OCI-LY1 (cell line): ENCODE measurements at regions not wholly inside any gene's neighbourhood (a gene's known extent, or its start where the extent isn't known, plus 50 kb on each side); places are given as distances from the start of the nearest gene placed in this dataset.
"Not testable (repeated sequence)": the region's sequence is repeated elsewhere in the genome, so short reads cannot be mapped to it uniquely, and the experiment has no call there.

ENCODE experiments used
- H2AFZ ChIP-seq: fragments of 200-600 bp; sonication (generic), shearing (Covaris generic); 2 replicates; pipeline ENCODE4 v1.6.0; 2014; ENCODE audit warnings: antibody characterized with exemption, mild to moderate bottlenecking, low read length
- H3F3A ChIP-seq: fragments of 200-600 bp; sonication (generic), shearing (Covaris generic); 2 replicates; pipeline ENCODE4 v1.6.0; 2014; ENCODE audit warnings: mild to moderate bottlenecking, antibody characterized with exemption, low read length, moderate library complexity; ENCODE audit not compliant: insufficient read depth
- H3K27ac ChIP-seq: fragments of 200-600 bp; sonication (generic); 2 replicates; pipeline ENCODE4 v1.5.1; 2014; ENCODE audit warnings: low read length, mixed run types, mild to moderate bottlenecking, low read depth; ENCODE audit not compliant: poor library complexity, severe bottlenecking
- H3K27me3 ChIP-seq: fragments of 200-600 bp; sonication (generic); 2 replicates; pipeline ENCODE4 v1.6.0; 2014; ENCODE audit warnings: antibody characterized with exemption, mild to moderate bottlenecking, low read length, moderate library complexity; ENCODE audit not compliant: insufficient read depth
- H3K36me3 ChIP-seq: fragments of 200-600 bp; sonication (generic); 2 replicates; pipeline ENCODE4 v1.6.1; 2014; ENCODE audit warnings: mild to moderate bottlenecking, antibody characterized with exemption, low read length, moderate library complexity, mixed read lengths; ENCODE audit not compliant: insufficient read depth
- H3K4me1 ChIP-seq: fragments of 200-600 bp; sonication (generic); 2 replicates; pipeline ENCODE4 v1.5.1; 2014; ENCODE audit warnings: mild to moderate bottlenecking, low read length, moderate library complexity; ENCODE audit not compliant: insufficient read depth, severe bottlenecking
- H3K4me2 ChIP-seq: fragments of 200-600 bp; sonication (generic), shearing (Covaris generic); 2 replicates; pipeline ENCODE4 v1.6.1; 2014; ENCODE audit warnings: low read length
- H3K4me3 ChIP-seq: fragments of 200-600 bp; sonication (generic); 2 replicates; pipeline ENCODE4 v1.5.1; 2014; ENCODE audit warnings: low read length, low read depth, mild to moderate bottlenecking, mixed read lengths; ENCODE audit not compliant: poor library complexity, severe bottlenecking
- H3K79me2 ChIP-seq: fragments of 200-600 bp; shearing (Covaris generic); 2 replicates; pipeline ENCODE4 v1.6.1; 2016; ENCODE audit warnings: mixed run types, low read length, mixed read lengths; ENCODE audit not compliant: insufficient read depth
- H3K9ac ChIP-seq: fragments of 200-600 bp; sonication (generic), shearing (Covaris generic); 2 replicates; pipeline ENCODE4 v1.6.1; 2014; ENCODE audit warnings: mild to moderate bottlenecking, low read length, mixed read lengths
- H3K9me2 ChIP-seq: fragments of 200-600 bp; sonication (generic), shearing (Covaris generic); 2 replicates; pipeline ENCODE4 v1.6.1; 2014; ENCODE audit warnings: low read depth, mild to moderate bottlenecking, low read length, mixed read lengths
- H3K9me3 ChIP-seq: fragments of 200-600 bp; shearing (Covaris generic); 2 replicates; pipeline ENCODE4 v1.6.1; 2014; ENCODE audit warnings: low read length, mixed read lengths
- H4K20me1 ChIP-seq: fragments of 200-600 bp; sonication (generic), shearing (Covaris generic); 2 replicates; pipeline ENCODE4 v1.6.0; 2016; ENCODE audit warnings: mild to moderate bottlenecking, low read length; ENCODE audit not compliant: insufficient read depth
- EZH2 ChIP-seq: fragments of 200-600 bp; sonication (generic), shearing (Covaris generic); IDR thresholded peaks from 2 replicates; pipeline ENCODE4 v1.8.0; 2017; ENCODE audit warnings: borderline replicate concordance, mixed run types, mild to moderate bottlenecking, antibody characterized with exemption, low read length, moderate library complexity, mixed read lengths
- TF ChIP-seq, protein P1 (sequence below): fragments of 200-600 bp; sonication (generic), shearing (Covaris generic); IDR thresholded peaks from 2 replicates; pipeline ENCODE4 v1.5.1; 2017; ENCODE audit warnings: mild to moderate bottlenecking, antibody characterized with exemption, low read length, moderate library complexity, mixed read lengths

DNA sequence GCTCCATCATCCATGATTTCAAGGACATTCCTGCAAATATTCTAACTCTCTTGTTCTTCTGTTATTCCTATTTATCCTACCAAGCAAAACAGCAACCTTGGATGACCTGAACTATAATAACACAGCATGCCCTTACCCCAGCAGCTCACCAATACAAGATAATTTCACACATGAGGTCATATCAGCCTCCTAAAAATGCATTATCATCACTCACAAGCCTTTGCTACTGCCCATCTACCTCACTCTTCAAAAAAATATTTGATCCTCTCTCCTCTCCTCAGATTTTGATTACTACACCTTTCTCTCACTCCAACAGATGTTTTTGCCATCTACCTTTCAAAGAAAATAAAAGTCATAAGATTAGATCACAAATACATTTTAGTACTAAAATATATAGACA, 777.6 kb upstream of the NCAM2 start:
- H3K4me1 ChIP-seq = no peaks in the 10 kb centered on the region
- H3K27ac ChIP-seq = no peak overlapping the region
- H3K4me2 ChIP-seq = no peak overlapping the region
- H3K9me3 ChIP-seq = no peaks in the 10 kb centered on the region
- H3F3A ChIP-seq = no peaks in the 10 kb centered on the region
- H3K9ac ChIP-seq = no peak overlapping the region
- no peak overlapping the region for H3K4me3 ChIP-seq
- H2AFZ ChIP-seq = no peak overlapping the region
- no peaks in the 10 kb centered on the region for H4K20me1 ChIP-seq
- H3K36me3 ChIP-seq = no peaks in the 10 kb centered on the region
- H3K9me2 ChIP-seq = no peaks in the 10 kb centered on the region
- H3K79me2 ChIP-seq = no peaks in the 10 kb centered on the region
- TF ChIP-seq, protein P1, sequence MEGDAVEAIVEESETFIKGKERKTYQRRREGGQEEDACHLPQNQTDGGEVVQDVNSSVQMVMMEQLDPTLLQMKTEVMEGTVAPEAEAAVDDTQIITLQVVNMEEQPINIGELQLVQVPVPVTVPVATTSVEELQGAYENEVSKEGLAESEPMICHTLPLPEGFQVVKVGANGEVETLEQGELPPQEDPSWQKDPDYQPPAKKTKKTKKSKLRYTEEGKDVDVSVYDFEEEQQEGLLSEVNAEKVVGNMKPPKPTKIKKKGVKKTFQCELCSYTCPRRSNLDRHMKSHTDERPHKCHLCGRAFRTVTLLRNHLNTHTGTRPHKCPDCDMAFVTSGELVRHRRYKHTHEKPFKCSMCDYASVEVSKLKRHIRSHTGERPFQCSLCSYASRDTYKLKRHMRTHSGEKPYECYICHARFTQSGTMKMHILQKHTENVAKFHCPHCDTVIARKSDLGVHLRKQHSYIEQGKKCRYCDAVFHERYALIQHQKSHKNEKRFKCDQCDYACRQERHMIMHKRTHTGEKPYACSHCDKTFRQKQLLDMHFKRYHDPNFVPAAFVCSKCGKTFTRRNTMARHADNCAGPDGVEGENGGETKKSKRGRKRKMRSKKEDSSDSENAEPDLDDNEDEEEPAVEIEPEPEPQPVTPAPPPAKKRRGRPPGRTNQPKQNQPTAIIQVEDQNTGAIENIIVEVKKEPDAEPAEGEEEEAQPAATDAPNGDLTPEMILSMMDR = no peak
- TF ChIP-seq EZH2 = no peak
- no peaks in the 10 kb centered on the region for H3K27me3 ChIP-seq

DNA sequence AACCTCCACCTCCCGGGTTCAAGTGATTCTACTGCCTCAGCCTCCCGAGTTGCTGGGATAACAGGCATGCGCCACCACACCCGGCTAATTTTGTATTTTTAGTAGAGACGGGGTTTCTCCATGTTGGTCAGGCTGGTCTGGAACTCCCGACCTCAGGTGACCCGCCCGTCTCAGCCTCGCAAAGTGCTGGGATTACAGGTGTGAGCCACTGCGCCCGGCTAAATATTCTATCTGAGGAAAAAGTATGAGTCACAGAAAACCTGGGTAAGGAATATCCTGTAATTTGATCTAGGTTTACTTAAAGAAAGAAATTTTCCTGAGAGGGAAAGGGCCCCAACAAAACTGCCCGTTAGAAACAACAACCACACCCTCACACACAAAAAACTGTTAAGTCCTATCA, 776.2 kb upstream of the NCAM2 start:
- H3K36me3 ChIP-seq, H4K20me1 ChIP-seq, H2AFZ ChIP-seq, H3K4me1 ChIP-seq, H3F3A ChIP-seq, H3K27ac ChIP-seq, H3K9me2 ChIP-seq, H3K4me2 ChIP-seq, H3K27me3 ChIP-seq, H3K79me2 ChIP-seq, H3K9me3 ChIP-seq, H3K4me3 ChIP-seq, H3K9ac ChIP-seq: not testable (repeated sequence)

DNA sequence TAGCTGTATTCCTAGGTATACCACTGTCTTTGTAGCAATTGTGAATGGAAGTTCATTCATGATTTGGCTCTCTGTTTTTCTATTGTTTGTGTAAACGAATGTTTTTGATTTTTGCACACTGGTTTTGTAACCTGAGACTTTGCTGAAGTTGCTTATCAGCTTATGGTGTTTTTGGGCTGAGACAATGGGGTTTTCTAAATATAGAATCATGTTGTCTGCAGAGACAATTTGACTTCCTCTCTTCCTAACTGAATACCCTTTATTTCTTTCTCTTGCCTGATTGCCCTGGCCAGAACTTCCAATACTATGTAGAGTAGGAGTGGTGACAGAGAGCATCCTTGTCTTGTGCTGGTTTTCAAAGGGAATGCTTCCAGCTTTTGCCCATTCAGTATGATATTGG, 761.6 kb upstream of the NCAM2 start:
- H3K36me3 ChIP-seq, H3K4me1 ChIP-seq, H3K4me2 ChIP-seq, H3K27me3 ChIP-seq, H3K27ac ChIP-seq, H4K20me1 ChIP-seq, H3K9ac ChIP-seq, H2AFZ ChIP-seq, H3F3A ChIP-seq, H3K9me2 ChIP-seq, H3K4me3 ChIP-seq, H3K9me3 ChIP-seq, H3K79me2 ChIP-seq: not testable (repeated sequence)

DNA sequence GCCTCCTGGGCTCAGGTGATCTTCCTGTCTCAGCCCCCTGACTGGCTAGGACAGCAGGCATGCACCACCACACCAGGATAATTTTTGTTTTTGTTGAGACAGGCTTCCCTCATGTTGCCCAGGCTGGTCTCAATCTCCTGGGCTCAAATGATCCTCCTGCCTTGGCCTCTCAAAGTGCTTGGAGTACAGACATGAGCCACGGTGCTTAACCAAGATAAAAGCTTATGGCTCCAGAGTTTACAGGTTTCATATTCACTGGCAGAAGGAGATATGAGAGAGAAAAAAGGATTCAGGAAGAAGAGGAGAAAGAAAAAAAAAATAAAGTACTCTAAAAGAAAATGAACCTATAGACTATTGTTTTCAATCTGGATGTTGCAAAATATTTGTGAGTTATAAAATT, 748.8 kb upstream of the NCAM2 start:
- Histone ChIP-seq H3K9ac (no peak overlapping the region), H2AFZ (no peak overlapping the region), H3K4me3 (no peak overlapping the region), H3K9me3 (no peaks in the 10 kb centered on the region), H3F3A (no peaks in the 10 kb centered on the region), H3K9me2 (no peaks in the 10 kb centered on the region), H3K27ac (no peak overlapping the region), H3K36me3 (no peaks in the 10 kb centered on the region), H4K20me1 (no peaks in the 10 kb centered on the region), H3K27me3 (no peaks in the 10 kb centered on the region), H3K79me2 (no peaks in the 10 kb centered on the region), H3K4me1 (no peaks in the 10 kb centered on the region), H3K4me2 (no peak overlapping the region)
- no peak for TF ChIP-seq EZH2
- TF ChIP-seq, protein P1 = no peak
